ENCODE measurements at regions not wholly inside any gene's neighbourhood (a gene's known extent, or its start where the extent isn't known, plus 50 kb on each side); places are given as distances from the start of the nearest gene placed in this dataset.

- no peak for TF ChIP-seq CTCF (IDR thresholded peaks at IDR 0.05; ENCODE audit: insufficient read depth, low read length, poor library complexity, severe bottlenecking)
- TF ChIP-seq EZH2phosphoT487 (conservative IDR thresholded peaks at IDR 0.05; ENCODE audit: low read length), result no peak
Observed at GRCh38 chr22:47976219-47976618, 1213.8 kb downstream of the TBC1D22A start.
